HG03095 (cell line): ENCODE measurements at regions not wholly inside any gene's neighbourhood (a gene's known extent, or its start where the extent isn't known, plus 50 kb on each side); places are given as distances from the start of the nearest gene placed in this dataset.

Experiments used
- ATAC-seq: cut with Tn5 transposase; IDR thresholded peaks from one replicate; pipeline ENCODE4 v1.9.1; 2021; ENCODE audit warnings: moderate library complexity; ENCODE audit not compliant: unreplicated experiment

- no peak for ATAC-seq
Measured at GRCh38 chr2:144217853-144218633, 301.9 kb downstream of the ZEB2 start.

- ATAC-seq, result peak; percentile 44
Measured at GRCh38 chr2:144215701-144216675, 303.9 kb downstream of the ZEB2 start.

DNA sequence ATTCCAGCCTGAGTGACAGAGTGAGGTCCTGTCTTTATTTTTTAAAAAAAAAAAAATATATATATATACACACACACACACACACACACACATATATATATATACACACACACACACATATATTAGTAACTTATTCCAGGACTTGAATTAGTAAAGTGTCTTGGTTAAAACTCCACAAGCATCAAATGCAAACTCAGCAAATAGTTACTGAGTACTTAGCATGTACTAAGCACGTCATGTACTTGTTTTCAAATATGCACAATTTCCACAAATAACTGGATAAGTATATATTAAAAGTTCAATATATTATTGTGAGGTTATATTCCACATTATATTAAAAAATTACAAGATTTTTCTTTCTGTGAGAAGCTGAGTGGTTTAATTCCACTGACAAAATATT is 304.7 kb downstream of the ZEB2 start:
- no peak for ATAC-seq

DNA sequence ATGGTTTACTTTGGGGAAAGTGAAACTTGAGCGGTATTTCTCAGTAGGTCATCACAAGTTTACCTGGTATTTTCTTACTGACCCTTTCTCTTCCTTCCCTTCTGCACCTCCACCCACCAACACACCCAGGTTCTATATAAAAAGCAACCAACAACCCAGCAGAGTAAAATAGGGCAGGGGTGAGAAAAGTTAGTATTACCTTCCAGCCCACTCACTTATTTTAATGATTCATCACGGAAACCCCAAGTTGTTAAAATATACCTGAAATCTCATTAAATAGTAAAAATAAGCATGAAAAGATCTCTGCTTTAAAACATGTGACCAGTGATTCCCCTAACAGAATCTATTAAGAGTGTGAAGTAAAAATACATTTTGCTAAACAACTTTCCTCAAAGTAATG is 306.1 kb downstream of the ZEB2 start:
- peak; percentile 80 for ATAC-seq

DNA sequence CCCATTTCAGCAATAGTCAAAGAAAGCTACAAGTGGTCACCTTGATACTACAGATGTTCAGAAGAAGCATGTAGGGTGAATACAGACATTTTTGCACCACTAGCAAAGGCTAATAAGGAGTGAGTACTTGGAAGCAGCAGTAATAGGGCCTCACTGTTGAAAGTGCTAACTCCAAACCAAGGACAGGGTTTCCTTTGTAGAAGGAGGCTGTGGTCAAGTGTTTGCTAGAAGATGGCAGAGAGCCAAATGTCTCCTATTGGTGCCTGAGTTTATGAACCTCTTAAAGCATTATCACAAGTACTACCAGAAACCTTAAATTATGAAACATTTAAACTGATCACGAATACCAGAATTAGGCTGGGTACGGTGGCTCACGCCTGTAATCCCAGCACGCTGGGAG is 308.1 kb downstream of the ZEB2 start:
- ATAC-seq, result no peak

GRCh38 chr2:144211065-144211464 is 308.9 kb downstream of the ZEB2 start:
- ATAC-seq, result no peak

DNA sequence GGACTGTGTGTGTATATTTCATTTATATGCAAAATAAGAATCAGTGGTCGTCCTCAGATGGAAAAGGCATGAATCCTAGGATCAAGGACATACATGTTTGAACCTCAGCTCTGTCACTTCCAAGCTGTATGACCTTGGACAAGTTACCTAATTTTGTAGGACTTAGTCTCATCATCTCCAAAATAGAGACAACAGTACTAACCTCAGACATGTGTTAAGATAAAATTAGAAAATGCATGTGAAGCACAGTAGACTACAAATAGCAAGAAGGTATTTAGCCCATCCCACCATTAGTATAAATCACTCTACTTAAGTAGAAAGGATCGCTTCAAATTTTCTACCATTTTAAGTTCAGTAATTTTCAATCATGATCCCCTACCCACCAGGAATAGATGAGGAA is 309.8 kb downstream of the ZEB2 start:
- ATAC-seq, result no peak

- no peak for ATAC-seq
Measured at GRCh38 chr2:144208924-144209323, 311.0 kb downstream of the ZEB2 start.

DNA sequence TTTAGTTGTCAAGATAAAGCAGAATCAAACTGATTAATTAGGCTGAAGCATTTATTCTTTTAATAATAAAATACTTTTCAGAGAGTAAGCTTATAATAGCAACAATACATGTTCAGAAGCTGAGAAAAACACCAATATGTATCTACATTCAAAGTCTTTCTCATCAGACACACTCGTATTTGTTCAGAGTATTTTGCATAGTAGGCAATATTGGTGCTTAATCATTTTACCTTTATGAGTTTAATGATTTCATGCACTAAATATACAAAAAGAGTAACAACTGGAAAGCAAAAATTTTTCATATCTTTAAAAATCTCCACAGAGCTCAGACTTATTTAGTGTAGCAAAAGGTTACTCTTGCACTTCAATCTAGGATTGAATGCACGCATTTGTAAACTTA is 313.9 kb downstream of the ZEB2 start:
- no peak for ATAC-seq

DNA sequence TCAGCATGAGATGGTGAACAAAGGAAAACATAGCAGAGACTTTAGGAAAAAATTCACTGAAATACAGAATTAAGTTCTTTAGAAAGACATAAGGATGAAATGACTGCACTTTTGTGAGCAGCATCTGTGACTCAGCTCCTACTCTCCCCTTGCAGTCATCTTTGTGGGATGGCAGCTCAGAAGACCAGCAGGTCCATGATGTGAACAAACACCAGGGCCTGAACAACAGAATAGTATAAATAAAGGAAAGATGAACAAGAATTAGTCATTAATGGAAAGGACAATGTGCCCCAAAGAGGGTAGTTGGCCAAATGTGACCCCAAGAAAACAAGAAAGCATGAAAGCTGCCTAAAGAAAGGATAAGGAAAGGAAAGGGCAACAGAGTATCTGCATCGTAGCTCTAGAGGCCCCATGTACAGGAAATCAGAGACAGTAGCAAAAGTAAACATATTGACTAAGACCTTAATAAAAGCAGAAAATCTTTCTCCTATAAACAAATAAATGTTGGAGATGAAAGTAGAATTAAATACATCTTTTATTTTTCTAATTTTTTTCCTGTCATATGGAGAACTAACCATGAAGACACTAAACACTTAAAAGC is 318.0 kb downstream of the ZEB2 start:
- ATAC-seq, result no peak

DNA sequence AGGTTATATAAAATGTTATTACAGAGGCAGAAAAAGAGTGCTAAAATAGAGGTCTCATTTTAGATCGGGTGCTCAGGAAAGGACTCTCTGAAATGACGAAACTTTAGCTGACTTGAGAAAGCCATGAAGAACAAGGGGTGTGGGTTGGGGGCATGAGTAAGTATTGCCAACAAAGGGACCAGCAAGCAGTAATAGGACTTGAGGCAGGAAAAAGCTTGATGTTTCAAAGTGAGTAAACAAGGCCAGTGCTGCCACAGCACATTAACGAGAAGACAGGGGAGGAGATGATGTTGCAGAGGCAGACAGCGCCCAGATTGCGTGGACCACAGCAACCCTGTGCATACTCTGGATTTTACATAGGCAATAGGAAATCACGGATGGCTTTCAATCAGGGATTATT is 318.8 kb downstream of the ZEB2 start:
- ATAC-seq, result no peak

DNA sequence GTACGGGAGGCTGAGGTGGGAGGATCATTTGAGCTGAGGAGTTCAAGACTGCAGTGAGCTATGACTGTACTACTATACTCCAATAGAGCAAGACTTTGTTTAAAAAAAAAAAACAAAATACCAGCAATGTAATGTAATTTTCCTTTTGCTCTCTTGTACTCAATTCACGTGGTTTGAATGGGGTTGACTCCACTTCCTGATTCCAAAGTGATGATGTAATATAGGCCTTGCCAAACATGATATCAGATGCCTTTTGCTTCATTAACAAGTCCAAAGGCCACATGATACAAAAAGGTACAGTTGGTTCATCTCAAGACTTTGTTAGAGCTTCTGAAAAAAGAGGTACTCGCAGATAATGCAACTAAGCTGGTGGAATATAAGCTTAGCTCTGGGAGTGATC is 321.8 kb downstream of the ZEB2 start:
- no peak for ATAC-seq

DNA sequence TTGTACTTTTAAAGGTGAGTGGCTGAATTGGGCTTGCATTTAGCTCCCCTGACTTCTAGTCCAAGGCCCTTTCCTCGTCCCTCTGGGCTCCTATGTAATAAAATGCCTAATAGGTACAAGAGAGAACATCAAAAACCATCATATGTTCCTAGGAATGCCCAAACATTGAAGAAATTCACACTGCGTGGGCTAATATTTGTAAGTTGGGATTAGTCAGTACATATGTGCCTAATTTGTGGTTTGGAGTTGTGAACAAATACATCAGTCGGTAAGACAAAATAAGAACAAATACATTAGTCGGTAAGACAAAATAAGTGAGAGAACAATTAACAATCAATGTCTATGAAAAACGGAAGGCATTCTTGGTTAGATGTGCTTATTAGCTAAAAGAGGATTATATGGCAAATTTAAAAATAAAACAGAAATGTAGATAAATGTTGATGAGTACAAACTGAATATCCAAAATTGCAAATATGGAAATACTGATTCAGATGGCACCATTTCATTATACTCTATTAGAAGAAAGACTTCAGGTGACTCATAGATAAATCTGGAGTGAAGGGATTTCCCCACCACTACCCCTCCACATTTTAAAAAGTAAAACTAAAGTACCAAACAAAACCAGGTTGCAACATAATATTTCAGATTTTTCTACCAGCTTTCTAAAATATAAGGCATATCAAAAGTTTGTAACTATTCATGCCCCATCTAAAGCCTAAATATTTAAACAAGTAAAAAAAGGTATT is 325.4 kb downstream of the ZEB2 start:
- ATAC-seq, result no peak

GRCh38 chr2:144190908-144191605 is 328.9 kb downstream of the ZEB2 start:
- ATAC-seq, result no peak

DNA sequence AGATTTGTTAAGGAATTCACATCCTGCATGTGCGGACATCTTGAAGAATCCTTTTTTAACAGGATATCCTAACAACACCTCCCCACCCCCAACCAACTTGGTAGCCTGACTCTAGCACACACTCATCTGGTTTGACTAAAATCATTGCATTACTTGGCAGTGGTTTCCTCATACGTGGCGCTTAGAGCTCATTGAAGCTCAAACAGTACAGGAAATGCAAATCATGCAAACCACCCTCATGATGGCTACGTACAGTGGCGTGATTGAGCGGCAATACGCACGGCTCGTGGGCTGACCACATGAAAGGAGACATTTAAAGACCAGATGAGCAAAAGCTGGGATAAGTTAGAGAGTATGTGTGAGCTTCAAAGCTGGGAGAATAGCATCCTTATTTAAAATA is 336.2 kb downstream of the ZEB2 start:
- peak; percentile 96 for ATAC-seq

DNA sequence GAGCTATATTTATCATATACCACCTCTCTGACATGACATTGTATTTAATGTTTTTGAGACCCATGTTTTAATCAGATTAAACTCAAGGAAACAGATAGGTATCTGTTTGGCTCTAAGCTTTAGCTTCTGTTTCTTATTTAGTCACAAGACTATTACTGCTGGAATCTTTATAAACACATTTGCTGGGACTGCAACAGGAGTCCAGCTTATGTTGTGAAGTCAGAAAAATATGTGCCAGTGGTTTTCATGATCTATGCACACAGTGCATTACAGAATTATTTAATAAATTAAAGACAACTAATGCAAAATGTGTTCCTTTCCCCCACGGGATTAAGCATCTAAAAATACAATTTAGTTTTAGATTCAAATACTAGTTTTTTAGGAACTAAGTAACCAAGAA is 338.9 kb downstream of the ZEB2 start:
- no peak for ATAC-seq

DNA sequence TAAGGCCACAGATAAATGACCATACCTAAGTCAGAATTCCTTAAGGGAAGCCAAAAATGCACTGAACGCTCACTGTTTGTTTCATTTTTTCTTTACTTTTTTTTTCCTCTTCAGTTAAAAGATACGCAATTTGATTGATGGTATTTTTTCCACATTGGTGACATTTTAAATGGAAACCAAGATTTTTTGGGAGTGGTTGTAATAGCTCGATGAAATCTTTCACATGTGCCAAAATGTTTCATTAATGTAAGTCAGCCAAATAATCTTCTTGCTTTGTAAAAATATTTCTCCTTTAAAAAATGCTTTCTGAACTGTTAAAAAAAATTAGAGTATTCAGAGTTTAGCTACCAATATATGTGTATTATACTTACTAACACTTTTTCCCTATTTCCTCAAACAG is 339.8 kb downstream of the ZEB2 start:
- ATAC-seq, result no peak

DNA sequence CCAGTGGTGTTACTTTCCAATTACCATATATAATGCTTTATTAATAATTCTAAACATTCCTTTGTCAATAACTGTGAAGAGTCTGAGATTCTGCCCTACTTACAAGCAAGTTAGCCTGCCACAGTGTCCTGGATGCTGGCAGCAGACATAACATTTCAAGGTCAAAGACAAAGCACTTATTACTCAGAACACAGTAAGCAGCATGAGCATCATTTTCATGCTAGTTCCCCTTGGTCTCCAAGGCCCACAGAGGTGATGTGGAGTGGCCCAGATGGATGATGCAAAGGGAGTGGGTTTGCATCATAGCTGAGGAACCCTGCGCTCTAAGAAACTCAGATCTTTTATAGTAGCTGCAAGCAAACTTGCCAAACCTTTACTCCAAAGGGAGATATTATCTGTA is 349.7 kb downstream of the ZEB2 start:
- ATAC-seq, result no peak

DNA sequence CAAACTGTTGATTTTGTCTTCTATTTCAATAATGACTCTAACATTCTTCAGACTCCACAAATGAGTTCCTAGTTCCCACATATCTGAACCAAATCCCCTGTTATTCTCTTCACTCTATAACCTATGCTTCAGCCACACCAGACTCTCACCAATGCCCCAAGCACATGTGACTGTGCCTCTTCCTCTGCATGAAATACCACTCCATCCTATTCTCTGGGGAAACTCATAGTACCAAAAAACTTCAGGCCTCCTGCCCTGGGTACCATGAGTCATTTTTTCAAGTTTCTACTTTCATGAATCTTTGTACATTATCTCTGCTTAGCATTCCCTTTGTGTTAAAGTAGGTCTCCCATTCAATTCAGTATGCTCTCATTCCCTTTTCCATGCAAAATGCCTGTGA is 353.2 kb downstream of the ZEB2 start:
- ATAC-seq, result no peak

DNA sequence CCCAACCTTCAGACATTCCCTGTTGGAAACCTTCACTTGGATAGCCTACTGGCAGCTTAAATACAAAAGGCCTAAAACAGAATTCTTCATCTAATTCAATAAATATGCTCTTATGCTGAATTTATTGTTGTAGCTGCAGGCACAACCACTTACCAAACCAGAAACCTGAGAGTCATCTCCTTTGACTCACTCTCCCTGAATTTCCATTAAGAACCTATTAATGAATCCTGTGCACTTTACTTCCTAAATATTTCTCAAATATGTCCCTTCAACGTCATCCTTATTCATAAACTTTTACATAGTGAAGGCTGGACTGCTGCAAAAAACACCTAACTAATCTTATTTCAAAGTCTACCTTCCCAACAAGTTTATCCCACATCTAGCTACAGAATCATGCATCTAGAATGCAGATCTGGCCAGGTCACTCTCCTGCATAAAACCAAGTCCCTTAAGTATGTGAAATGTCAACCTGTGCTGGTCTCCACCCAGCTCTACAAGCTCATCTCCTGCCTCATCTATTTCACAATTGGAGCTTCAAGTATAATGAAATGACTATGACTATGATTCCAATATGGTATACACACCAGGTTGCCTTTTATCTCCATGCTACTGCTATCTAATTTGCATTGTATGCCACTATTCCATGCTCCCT is 354.2 kb downstream of the ZEB2 start:
- no peak for ATAC-seq
